WTC11 (cell line): ENCODE measurements at regions not wholly inside any gene's neighbourhood (a gene's known extent, or its start where the extent isn't known, plus 50 kb on each side); places are given as distances from the start of the nearest gene placed in this dataset.

Experiments used
- ATAC-seq: fragments of 200-7000 bp; cut with Tn5 transposase; 2 replicates; pipeline ENCODE4 v1.10.0; 2021; ENCODE audit warnings: mild to moderate bottlenecking, moderate library complexity
- CTCF ChIA-PET: fragments of 300-600 bp; sonication (Branson Sonifier 250); formaldehyde crosslinking; loops from one replicate; lab custom pipeline; 2021; ENCODE audit warnings: antibody characterized with exemption; lab: Charles Lee
- POLR2A ChIA-PET: fragments of 350-600 bp; sonication (Branson Sonifier 250); formaldehyde crosslinking; loops from one replicate; lab custom pipeline; 2021; ENCODE audit warnings: antibody characterized with exemption; lab: Charles Lee
- DNase-seq: peaks from one replicate; pipeline ENCODE4 v3.0.0; 2021; ENCODE audit warnings: low spot score
- H3K27ac Mint-ChIP-seq: 2 replicates; pipeline ENCODE4 v1.8.0; 2021; ENCODE audit warnings: mixed read lengths
- H3K27me3 Mint-ChIP-seq: 2 replicates; pipeline ENCODE4 v1.8.0; 2021; ENCODE audit warnings: low read depth, mild to moderate bottlenecking, moderate library complexity, mixed read lengths
- H3K36me3 Mint-ChIP-seq: 2 replicates; pipeline ENCODE4 v1.8.0; 2021; ENCODE audit warnings: mixed read lengths
- H3K4me1 Mint-ChIP-seq: 2 replicates; pipeline ENCODE4 v1.8.0; 2022; ENCODE audit warnings: mixed read lengths
- H3K4me3 Mint-ChIP-seq: 2 replicates; pipeline ENCODE4 v1.8.0; 2021; ENCODE audit warnings: mild to moderate bottlenecking, moderate library complexity, mixed read lengths
- H3K9me3 Mint-ChIP-seq: 2 replicates; pipeline ENCODE4 v1.8.0; 2021; ENCODE audit warnings: mixed read lengths
- AR ChIP-seq: fragments of 250-450 bp; sonication (Bioruptor Pico); IDR thresholded peaks from 2 replicates; pipeline ENCODE4 v1.9.0; 2021; ENCODE audit warnings: mild to moderate bottlenecking
- ATF3 ChIP-seq: sonication (generic); formaldehyde crosslinking; conservative IDR thresholded peaks from 2 replicates; pipeline ENCODE4 v1.8.1; 2022; ENCODE audit warnings: mild to moderate bottlenecking, missing genetic modification reagents
- E2F5 ChIP-seq: sonication (generic); formaldehyde crosslinking; IDR thresholded peaks from 2 replicates; pipeline ENCODE4 v1.8.1; 2022; ENCODE audit warnings: mild to moderate bottlenecking, moderate library complexity, missing genetic modification reagents
- ELF4 ChIP-seq: sonication (generic); formaldehyde crosslinking; IDR thresholded peaks from 2 replicates; pipeline ENCODE4 v1.8.1; 2022; ENCODE audit warnings: low read depth, mild to moderate bottlenecking, moderate library complexity, missing genetic modification reagents
- EMX1 ChIP-seq: fragments of 250-450 bp; sonication (Bioruptor Pico); IDR thresholded peaks from 2 replicates; pipeline ENCODE4 v1.8.0; 2021; ENCODE audit warnings: mild to moderate bottlenecking
- FOXK1 ChIP-seq: sonication (generic); formaldehyde crosslinking; IDR thresholded peaks from 2 replicates; pipeline ENCODE4 v1.8.0; 2022; ENCODE audit warnings: mild to moderate bottlenecking, moderate library complexity, missing genetic modification reagents
- FOXP1 ChIP-seq: sonication (generic); formaldehyde crosslinking; IDR thresholded peaks from 2 replicates; pipeline ENCODE4 v1.8.0; 2022; ENCODE audit warnings: missing genetic modification reagents, mild to moderate bottlenecking, moderate library complexity, borderline replicate concordance
- GABPB1 ChIP-seq: sonication (generic); formaldehyde crosslinking; IDR thresholded peaks from 2 replicates; pipeline ENCODE4 v1.8.1; 2023; ENCODE audit warnings: mild to moderate bottlenecking, missing genetic modification reagents
- NFATC4 ChIP-seq: fragments of 250-450 bp; sonication (Bioruptor Pico); IDR thresholded peaks from 2 replicates; pipeline ENCODE4 v1.9.0; 2021; ENCODE audit warnings: mild to moderate bottlenecking
- OVOL2 ChIP-seq: fragments of 250-450 bp; sonication (Bioruptor Pico); IDR thresholded peaks from 2 replicates; pipeline ENCODE4 v1.9.0; 2021; ENCODE audit warnings: mild to moderate bottlenecking, borderline replicate concordance
- RELA ChIP-seq: sonication (generic); formaldehyde crosslinking; IDR thresholded peaks from 2 replicates; pipeline ENCODE4 v1.8.1; 2022; ENCODE audit warnings: missing genetic modification reagents, mild to moderate bottlenecking, borderline replicate concordance
- SMAD3 ChIP-seq: sonication (generic); formaldehyde crosslinking; IDR thresholded peaks from 2 replicates; pipeline ENCODE4 v1.8.0; 2022; ENCODE audit warnings: missing genetic modification reagents, mild to moderate bottlenecking, borderline replicate concordance
- SMAD4 ChIP-seq: sonication (generic); formaldehyde crosslinking; IDR thresholded peaks from 2 replicates; pipeline ENCODE4 v1.8.0; 2022; ENCODE audit warnings: mild to moderate bottlenecking, missing genetic modification reagents
- TCF7 ChIP-seq: sonication (generic); formaldehyde crosslinking; IDR thresholded peaks from 2 replicates; pipeline ENCODE4 v1.8.0; 2022; ENCODE audit warnings: mild to moderate bottlenecking, low read depth, missing genetic modification reagents, moderate library complexity
- USF1 ChIP-seq: sonication (generic); formaldehyde crosslinking; IDR thresholded peaks from 2 replicates; pipeline ENCODE4 v1.8.0; 2022; ENCODE audit warnings: mild to moderate bottlenecking, missing genetic modification reagents
- USF2 ChIP-seq: sonication (generic); formaldehyde crosslinking; IDR thresholded peaks from 2 replicates; pipeline ENCODE4 v1.8.1; 2023; ENCODE audit warnings: mild to moderate bottlenecking, missing genetic modification reagents, moderate library complexity
- ZBTB21 ChIP-seq: sonication (generic); formaldehyde crosslinking; IDR thresholded peaks from 2 replicates; pipeline ENCODE4 v1.8.1; 2023; ENCODE audit warnings: mild to moderate bottlenecking, missing genetic modification reagents, borderline replicate concordance
- ZMAT4 ChIP-seq: fragments of 250-450 bp; sonication (Bioruptor Pico); IDR thresholded peaks from 2 replicates; pipeline ENCODE4 v1.9.0; 2021; ENCODE audit warnings: mild to moderate bottlenecking
- ZNF232 ChIP-seq: sonication (generic); formaldehyde crosslinking; IDR thresholded peaks from 2 replicates; pipeline ENCODE4 v1.8.0; 2022; ENCODE audit warnings: mild to moderate bottlenecking, missing genetic modification reagents
- ZNF281 ChIP-seq: sonication (generic); formaldehyde crosslinking; IDR thresholded peaks from 2 replicates; pipeline ENCODE4 v1.8.0; 2023; ENCODE audit warnings: mild to moderate bottlenecking, missing genetic modification reagents
- ZNF416 ChIP-seq: fragments of 250-450 bp; sonication (Bioruptor Pico); IDR thresholded peaks from 2 replicates; pipeline ENCODE4 v1.9.0; 2021; ENCODE audit warnings: mild to moderate bottlenecking, inconsistent platforms
- ZNF532 ChIP-seq: fragments of 250-450 bp; sonication (Bioruptor Pico); IDR thresholded peaks from 2 replicates; pipeline ENCODE4 v1.9.0; 2021; ENCODE audit warnings: mild to moderate bottlenecking, borderline replicate concordance
- ZNF671 ChIP-seq: fragments of 250-450 bp; sonication (Bioruptor Pico); IDR thresholded peaks from 2 replicates; pipeline ENCODE4 v1.8.0; 2021; ENCODE audit warnings: mild to moderate bottlenecking

GRCh38 chr2:49664827-49665226 lies 510.5 kb upstream of the FSHR start:
- TF ChIP-seq FOXK1 (CRISPR knock-in tag) (no peak), FOXP1 (CRISPR knock-in tag) (no peak), ZNF281 (CRISPR knock-in tag) (no peak), RELA (CRISPR knock-in tag) (no peak), E2F5 (CRISPR knock-in tag) (no peak)
- CTCF ChIA-PET: no interaction called here
- ATAC-seq: no peak
- H3K4me1 Mint-ChIP-seq: no peaks in the 10 kb centered on the region
- no peak overlapping the region for H3K4me3 Mint-ChIP-seq
- no peak overlapping the region for H3K27ac Mint-ChIP-seq
- DNase-seq: no peak
- H3K9me3 Mint-ChIP-seq: peaks cover 15% of the 10 kb centered on the region
- POLR2A ChIA-PET: no interaction called here
- no peaks in the 10 kb centered on the region for H3K36me3 Mint-ChIP-seq
- no peaks in the 10 kb centered on the region for H3K27me3 Mint-ChIP-seq

GRCh38 chr2:49661809-49662208 lies 507.5 kb upstream of the FSHR start:
- H3K27me3 Mint-ChIP-seq: no peaks in the 10 kb centered on the region

GRCh38 chr2:49656853-49657252 lies 502.5 kb upstream of the FSHR start:
- H3K36me3 Mint-ChIP-seq: no peaks in the 10 kb centered on the region
- H3K9me3 Mint-ChIP-seq: no peaks in the 10 kb centered on the region
- ATAC-seq (no peak), DNase-seq (no peak)
- CTCF ChIA-PET: no interaction called here
- H3K27ac Mint-ChIP-seq: no peak overlapping the region
- no peak overlapping the region for H3K4me3 Mint-ChIP-seq
- H3K27me3 Mint-ChIP-seq: no peaks in the 10 kb centered on the region
- POLR2A ChIA-PET: no interaction called here
- H3K4me1 Mint-ChIP-seq: no peaks in the 10 kb centered on the region
- no peak for TF ChIP-seq GABPB1 (CRISPR knock-in tag)
- TF ChIP-seq ZNF532 (CRISPR knock-in tag): no peak
- no peak for TF ChIP-seq SMAD3 (CRISPR knock-in tag)
- TF ChIP-seq ZMAT4: no peak
- no peak for TF ChIP-seq ZNF232 (CRISPR knock-in tag)
- TF ChIP-seq USF2: no peak
- TF ChIP-seq USF1 (CRISPR knock-in tag): no peak
- no peak for TF ChIP-seq OVOL2 (CRISPR knock-in tag)
- TF ChIP-seq ZNF671 (CRISPR knock-in tag): no peak
- TF ChIP-seq ZNF416 (CRISPR knock-in tag): no peak
- TF ChIP-seq NFATC4: no peak
- TF ChIP-seq AR (CRISPR knock-in tag): no peak

More at GRCh38 chr2:49661809-49662208, 507.5 kb upstream of the FSHR start:
- POLR2A ChIA-PET: no interaction called here
- Mint-ChIP-seq H3K36me3 (no peaks in the 10 kb centered on the region), H3K4me3 (no peak overlapping the region), H3K27ac (no peak overlapping the region), H3K4me1 (no peaks in the 10 kb centered on the region), H3K9me3 (0 out of 2 replicates have a peak, but pooled peaks cover under 1% of the 10 kb centered on the region)
- DNase-seq (no peak), ATAC-seq (no peak)
- no peak for TF ChIP-seq SMAD4 (CRISPR knock-in tag)
- no peak for TF ChIP-seq TCF7
- no peak for TF ChIP-seq ZBTB21 (CRISPR knock-in tag)
- no peak for TF ChIP-seq EMX1
- TF ChIP-seq ELF4 (CRISPR knock-in tag): no peak
- TF ChIP-seq ATF3: no peak
- CTCF ChIA-PET: no interaction called here
